HEK293 (cell line): ENCODE measurements at regions not wholly inside any gene's neighbourhood (a gene's known extent, or its start where the extent isn't known, plus 50 kb on each side); places are given as distances from the start of the nearest gene placed in this dataset.

Experiments
- CTCF ChIP-seq: fragments of 450-650 bp; formaldehyde crosslinking; IDR thresholded peaks from 2 replicates; pipeline ENCODE4 v1.5.1; 2016; ENCODE audit warnings: missing biosample characterization, missing genetic modification characterization
- EGR2 ChIP-seq: fragments of 450-650 bp; formaldehyde crosslinking; IDR thresholded peaks from 2 replicates; pipeline ENCODE4 v1.5.1; 2016; ENCODE audit warnings: low read depth, missing biosample characterization, missing genetic modification characterization
- PRDM2 ChIP-seq: fragments of 450-650 bp; formaldehyde crosslinking; IDR thresholded peaks from 2 replicates; pipeline ENCODE4 v1.5.1; 2016; ENCODE audit warnings: missing biosample characterization, missing genetic modification characterization, borderline replicate concordance
- YY1 ChIP-seq: fragments of 450-650 bp; formaldehyde crosslinking; IDR thresholded peaks from 2 replicates; pipeline ENCODE4 v1.5.1; 2018; ENCODE audit warnings: missing biosample characterization, missing genetic modification characterization
- ZBTB8A ChIP-seq: fragments of 450-650 bp; formaldehyde crosslinking; IDR thresholded peaks from 2 replicates; pipeline ENCODE4 v1.5.1; 2016; ENCODE audit warnings: missing biosample characterization, missing genetic modification characterization
- ZNF24 ChIP-seq: fragments of 450-650 bp; formaldehyde crosslinking; IDR thresholded peaks from 2 replicates; pipeline ENCODE4 v1.5.1; 2016; ENCODE audit warnings: missing biosample characterization, missing genetic modification characterization
- ZNF274 ChIP-seq, 2 experiments: fragments of 200-500 bp in 1 of 2; fragments of 450-650 bp in 1 of 2; sonication (Bioruptor generic) in 1 of 2; formaldehyde crosslinking in 1 of 2; IDR thresholded peaks; 2 replicates each; pipeline versions ENCODE4 v1.5.1 to v1.6.1; 2014 to 2016; ENCODE audit warnings: borderline replicate concordance in 1 of 2, inconsistent platforms in 1 of 2, low read length in 1 of 2, missing biosample characterization in 1 of 2, missing genetic modification characterization in 1 of 2
- ZNF48 ChIP-seq: fragments of 450-650 bp; formaldehyde crosslinking; IDR thresholded peaks from 2 replicates; pipeline ENCODE4 v1.5.1; 2016; ENCODE audit warnings: missing biosample characterization, missing genetic modification characterization
- ZNF560 ChIP-seq: fragments of 450-650 bp; formaldehyde crosslinking; IDR thresholded peaks from 2 replicates; pipeline ENCODE4 v1.5.1; 2017; ENCODE audit warnings: missing biosample characterization, missing genetic modification characterization, borderline replicate concordance
- ZNF776 ChIP-seq: fragments of 450-650 bp; formaldehyde crosslinking; IDR thresholded peaks from 2 replicates; pipeline ENCODE4 v1.5.0; 2017; ENCODE audit warnings: missing biosample characterization, missing genetic modification characterization, borderline replicate concordance
- ZNF830 ChIP-seq: fragments of 450-650 bp; IDR thresholded peaks from 2 replicates; pipeline ENCODE4 v1.5.0; 2018; ENCODE audit warnings: missing biosample characterization, missing genetic modification characterization, low read depth, mild to moderate bottlenecking, moderate library complexity
- TF ChIP-seq, protein P1 (sequence below): fragments of 450-650 bp; formaldehyde crosslinking; conservative IDR thresholded peaks from 2 replicates; pipeline ENCODE4 v1.5.1; 2016; ENCODE audit warnings: low read depth, missing biosample characterization, missing genetic modification characterization
- TF ChIP-seq, protein P2 (sequence below): fragments of 450-650 bp; formaldehyde crosslinking; IDR thresholded peaks from 2 replicates; pipeline ENCODE4 v1.5.1; 2016; ENCODE audit warnings: missing biosample characterization, missing genetic modification characterization
- TF ChIP-seq, protein P3 (sequence below): fragments of 450-650 bp; formaldehyde crosslinking; conservative IDR thresholded peaks from 2 replicates; pipeline ENCODE4 v1.5.1; 2016; ENCODE audit warnings: low read depth, missing biosample characterization, missing genetic modification characterization

DNA sequence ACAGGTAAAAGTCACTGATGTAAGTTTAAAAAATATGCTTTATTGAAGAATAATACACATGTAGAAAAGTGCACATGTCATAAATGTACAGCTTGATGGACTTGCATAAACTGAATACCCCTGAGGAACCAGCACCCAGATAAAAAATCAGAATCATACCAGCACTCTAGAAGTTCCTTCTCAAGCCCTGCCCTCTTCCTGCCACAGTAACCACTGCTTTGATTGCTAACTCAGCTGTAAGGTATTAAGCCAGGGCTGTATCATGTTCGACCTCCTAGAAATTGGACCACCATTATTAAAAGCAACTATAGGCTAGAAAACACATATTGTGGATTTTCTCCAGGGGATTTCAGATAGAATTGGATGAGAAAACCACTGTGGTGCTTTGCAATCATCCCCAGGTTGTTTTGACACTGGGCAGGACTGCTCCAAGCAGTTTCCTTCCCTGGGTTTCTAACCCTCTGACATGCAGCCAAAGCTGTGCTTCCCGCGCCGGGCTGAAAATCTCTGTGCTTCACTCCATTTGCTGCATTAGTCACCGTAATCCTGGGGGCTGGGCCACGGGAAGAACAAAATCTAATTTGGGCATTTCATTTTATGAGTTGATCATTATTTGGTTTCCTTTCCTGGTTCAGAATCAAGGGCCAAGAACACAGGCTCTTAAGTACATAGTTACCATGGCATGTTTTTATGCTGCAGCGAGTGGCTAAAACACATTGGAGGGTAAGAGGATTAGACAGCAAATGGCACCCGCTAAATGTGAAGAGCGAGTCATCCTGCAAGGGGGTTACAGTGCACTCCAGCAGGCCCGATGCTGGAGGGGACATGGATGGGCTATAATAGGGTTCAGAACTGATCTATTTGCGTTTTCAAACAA lies 139.4 kb upstream of the IL12B start:
- TF ChIP-seq ZNF48 (tag by site-specific recombination) = no peak
- TF ChIP-seq, protein P1, sequence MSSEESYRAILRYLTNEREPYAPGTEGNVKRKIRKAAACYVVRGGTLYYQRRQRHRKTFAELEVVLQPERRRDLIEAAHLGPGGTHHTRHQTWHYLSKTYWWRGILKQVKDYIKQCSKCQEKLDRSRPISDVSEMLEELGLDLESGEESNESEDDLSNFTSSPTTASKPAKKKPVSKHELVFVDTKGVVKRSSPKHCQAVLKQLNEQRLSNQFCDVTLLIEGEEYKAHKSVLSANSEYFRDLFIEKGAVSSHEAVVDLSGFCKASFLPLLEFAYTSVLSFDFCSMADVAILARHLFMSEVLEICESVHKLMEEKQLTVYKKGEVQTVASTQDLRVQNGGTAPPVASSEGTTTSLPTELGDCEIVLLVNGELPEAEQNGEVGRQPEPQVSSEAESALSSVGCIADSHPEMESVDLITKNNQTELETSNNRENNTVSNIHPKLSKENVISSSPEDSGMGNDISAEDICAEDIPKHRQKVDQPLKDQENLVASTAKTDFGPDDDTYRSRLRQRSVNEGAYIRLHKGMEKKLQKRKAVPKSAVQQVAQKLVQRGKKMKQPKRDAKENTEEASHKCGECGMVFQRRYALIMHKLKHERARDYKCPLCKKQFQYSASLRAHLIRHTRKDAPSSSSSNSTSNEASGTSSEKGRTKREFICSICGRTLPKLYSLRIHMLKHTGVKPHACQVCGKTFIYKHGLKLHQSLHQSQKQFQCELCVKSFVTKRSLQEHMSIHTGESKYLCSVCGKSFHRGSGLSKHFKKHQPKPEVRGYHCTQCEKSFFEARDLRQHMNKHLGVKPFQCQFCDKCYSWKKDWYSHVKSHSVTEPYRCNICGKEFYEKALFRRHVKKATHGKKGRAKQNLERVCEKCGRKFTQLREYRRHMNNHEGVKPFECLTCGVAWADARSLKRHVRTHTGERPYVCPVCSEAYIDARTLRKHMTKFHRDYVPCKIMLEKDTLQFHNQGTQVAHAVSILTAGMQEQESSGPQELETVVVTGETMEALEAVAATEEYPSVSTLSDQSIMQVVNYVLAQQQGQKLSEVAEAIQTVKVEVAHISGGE (tag by site-specific recombination) = no peak
- no peak for TF ChIP-seq PRDM2 (tag by site-specific recombination)
- TF ChIP-seq ZNF830 (tag by site-specific recombination) = no peak
- no peak for TF ChIP-seq ZNF24 (tag by site-specific recombination)
- no peak for TF ChIP-seq CTCF (tag by site-specific recombination)
- TF ChIP-seq ZNF776 = no peak
- TF ChIP-seq EGR2 = no peak
- TF ChIP-seq, protein P2, sequence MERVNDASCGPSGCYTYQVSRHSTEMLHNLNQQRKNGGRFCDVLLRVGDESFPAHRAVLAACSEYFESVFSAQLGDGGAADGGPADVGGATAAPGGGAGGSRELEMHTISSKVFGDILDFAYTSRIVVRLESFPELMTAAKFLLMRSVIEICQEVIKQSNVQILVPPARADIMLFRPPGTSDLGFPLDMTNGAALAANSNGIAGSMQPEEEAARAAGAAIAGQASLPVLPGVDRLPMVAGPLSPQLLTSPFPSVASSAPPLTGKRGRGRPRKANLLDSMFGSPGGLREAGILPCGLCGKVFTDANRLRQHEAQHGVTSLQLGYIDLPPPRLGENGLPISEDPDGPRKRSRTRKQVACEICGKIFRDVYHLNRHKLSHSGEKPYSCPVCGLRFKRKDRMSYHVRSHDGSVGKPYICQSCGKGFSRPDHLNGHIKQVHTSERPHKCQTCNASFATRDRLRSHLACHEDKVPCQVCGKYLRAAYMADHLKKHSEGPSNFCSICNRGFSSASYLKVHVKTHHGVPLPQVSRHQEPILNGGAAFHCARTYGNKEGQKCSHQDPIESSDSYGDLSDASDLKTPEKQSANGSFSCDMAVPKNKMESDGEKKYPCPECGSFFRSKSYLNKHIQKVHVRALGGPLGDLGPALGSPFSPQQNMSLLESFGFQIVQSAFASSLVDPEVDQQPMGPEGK (tag by site-specific recombination) = no peak
- TF ChIP-seq ZNF274 (IDR thresholded peaks at IDR 0.05; ENCODE audit: low read length) = no peak
- no peak for TF ChIP-seq ZNF274 (tag by site-specific recombination; IDR thresholded peaks at IDR 0.05; ENCODE audit: borderline replicate concordance)
- TF ChIP-seq YY1 (tag by site-specific recombination) = no peak
- no peak for TF ChIP-seq ZNF560 (tag by site-specific recombination)
- TF ChIP-seq ZBTB8A (tag by site-specific recombination) = no peak
- TF ChIP-seq, protein P3, sequence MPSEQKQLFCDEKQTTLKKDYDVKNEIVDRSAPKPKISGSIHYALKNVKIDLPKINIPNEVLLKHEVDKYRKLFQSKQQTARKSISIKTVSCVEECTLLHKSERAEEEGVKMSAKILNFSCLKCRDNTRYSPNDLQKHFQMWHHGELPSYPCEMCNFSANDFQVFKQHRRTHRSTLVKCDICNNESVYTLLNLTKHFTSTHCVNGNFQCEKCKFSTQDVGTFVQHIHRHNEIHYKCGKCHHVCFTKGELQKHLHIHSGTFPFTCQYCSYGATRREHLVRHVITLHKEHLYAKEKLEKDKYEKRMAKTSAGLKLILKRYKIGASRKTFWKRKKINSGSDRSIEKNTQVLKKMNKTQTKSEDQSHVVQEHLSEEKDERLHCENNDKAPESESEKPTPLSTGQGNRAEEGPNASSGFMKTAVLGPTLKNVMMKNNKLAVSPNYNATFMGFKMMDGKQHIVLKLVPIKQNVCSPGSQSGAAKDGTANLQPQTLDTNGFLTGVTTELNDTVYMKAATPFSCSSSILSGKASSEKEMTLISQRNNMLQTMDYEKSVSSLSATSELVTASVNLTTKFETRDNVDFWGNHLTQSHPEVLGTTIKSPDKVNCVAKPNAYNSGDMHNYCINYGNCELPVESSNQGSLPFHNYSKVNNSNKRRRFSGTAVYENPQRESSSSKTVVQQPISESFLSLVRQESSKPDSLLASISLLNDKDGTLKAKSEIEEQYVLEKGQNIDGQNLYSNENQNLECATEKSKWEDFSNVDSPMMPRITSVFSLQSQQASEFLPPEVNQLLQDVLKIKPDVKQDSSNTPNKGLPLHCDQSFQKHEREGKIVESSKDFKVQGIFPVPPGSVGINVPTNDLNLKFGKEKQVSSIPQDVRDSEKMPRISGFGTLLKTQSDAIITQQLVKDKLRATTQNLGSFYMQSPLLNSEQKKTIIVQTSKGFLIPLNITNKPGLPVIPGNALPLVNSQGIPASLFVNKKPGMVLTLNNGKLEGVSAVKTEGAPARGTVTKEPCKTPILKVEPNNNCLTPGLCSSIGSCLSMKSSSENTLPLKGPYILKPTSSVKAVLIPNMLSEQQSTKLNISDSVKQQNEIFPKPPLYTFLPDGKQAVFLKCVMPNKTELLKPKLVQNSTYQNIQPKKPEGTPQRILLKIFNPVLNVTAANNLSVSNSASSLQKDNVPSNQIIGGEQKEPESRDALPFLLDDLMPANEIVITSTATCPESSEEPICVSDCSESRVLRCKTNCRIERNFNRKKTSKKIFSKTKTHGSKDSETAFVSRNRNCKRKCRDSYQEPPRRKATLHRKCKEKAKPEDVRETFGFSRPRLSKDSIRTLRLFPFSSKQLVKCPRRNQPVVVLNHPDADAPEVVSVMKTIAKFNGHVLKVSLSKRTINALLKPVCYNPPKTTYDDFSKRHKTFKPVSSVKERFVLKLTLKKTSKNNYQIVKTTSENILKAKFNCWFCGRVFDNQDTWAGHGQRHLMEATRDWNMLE (tag by site-specific recombination) = no peak
